ENCODE measurements at regions not wholly inside any gene's neighbourhood (a gene's known extent, or its start where the extent isn't known, plus 50 kb on each side); places are given as distances from the start of the nearest gene placed in this dataset.

GRCh38 chr12:116636608-116637519 is 77.7 kb downstream of the MAP1LC3B2 start:
- H3K27ac ChIP-seq (ENCODE audit: low read depth, low read length): no peak overlapping the region

DNA sequence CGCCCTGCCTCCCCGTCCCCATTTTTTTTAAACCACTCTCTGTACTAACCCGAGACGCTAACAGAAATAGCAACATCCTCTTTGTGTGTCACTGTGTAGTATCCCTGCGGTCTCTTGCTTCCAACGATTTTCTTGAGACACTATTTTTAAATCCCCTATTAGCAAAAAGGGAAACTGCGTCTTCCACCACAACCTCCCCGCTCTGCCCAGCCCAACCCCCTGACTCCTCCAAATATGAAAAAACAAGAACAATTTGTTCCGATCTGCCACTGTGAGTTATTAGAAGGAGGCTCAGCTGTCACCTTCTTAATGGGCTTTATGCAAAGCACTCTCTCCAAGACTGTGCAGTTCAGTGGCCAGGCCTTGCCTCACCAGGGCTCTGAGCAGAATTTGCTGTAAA is 76.3 kb downstream of the MAP1LC3B2 start:
- Histone ChIP-seq H3K36me3 (ENCODE audit: insufficient read depth, low read length) (no peaks in the 10 kb centered on the region), H3K4me3 (ENCODE audit: low read depth in 1 of 2, low read length in 2 of 2) (no peak overlapping the region), H3K9me3 (ENCODE audit: low read length) (no peaks in the 10 kb centered on the region), H3K4me1 (ENCODE audit: insufficient read depth, low read length) (no peaks in the 10 kb centered on the region), H3K27me3 (ENCODE audit: control insufficient read depth in 1 of 2, insufficient read depth in 2 of 2, low read length in 2 of 2) (no peaks in the 10 kb centered on the region), H3K27ac (ENCODE audit: low read depth, low read length) (no peak overlapping the region), H3K9ac (ENCODE audit: low read length) (no peak overlapping the region)

More at GRCh38 chr12:116636608-116637519, 77.7 kb downstream of the MAP1LC3B2 start:
- Histone ChIP-seq H3K9ac (ENCODE audit: low read length) (no peak overlapping the region), H3K4me3 (ENCODE audit: low read depth in 1 of 2, low read length in 2 of 2) (no peak overlapping the region), H3K36me3 (ENCODE audit: insufficient read depth, low read length) (no peaks in the 10 kb centered on the region), H3K4me1 (ENCODE audit: insufficient read depth, low read length) (no peaks in the 10 kb centered on the region), H3K9me3 (ENCODE audit: low read length) (no peaks in the 10 kb centered on the region), H3K27me3 (ENCODE audit: control insufficient read depth in 1 of 2, insufficient read depth in 2 of 2, low read length in 2 of 2) (no peaks in the 10 kb centered on the region)

GRCh38 chr12:116633476-116633875 is 74.3 kb downstream of the MAP1LC3B2 start:
- no peaks in the 10 kb centered on the region for H3K36me3 ChIP-seq (ENCODE audit: insufficient read depth, low read length)
- H3K4me1 ChIP-seq (ENCODE audit: insufficient read depth, low read length): no peaks in the 10 kb centered on the region
- H3K9me3 ChIP-seq (ENCODE audit: low read length): no peaks in the 10 kb centered on the region
- no peak overlapping the region for H3K4me3 ChIP-seq (ENCODE audit: low read depth in 1 of 2, low read length in 2 of 2)
- no peaks in the 10 kb centered on the region for H3K27me3 ChIP-seq (ENCODE audit: control insufficient read depth in 1 of 2, insufficient read depth in 2 of 2, low read length in 2 of 2)
- no peak overlapping the region for H3K27ac ChIP-seq (ENCODE audit: low read depth, low read length)
- H3K9ac ChIP-seq (ENCODE audit: low read length): no peak overlapping the region

DNA sequence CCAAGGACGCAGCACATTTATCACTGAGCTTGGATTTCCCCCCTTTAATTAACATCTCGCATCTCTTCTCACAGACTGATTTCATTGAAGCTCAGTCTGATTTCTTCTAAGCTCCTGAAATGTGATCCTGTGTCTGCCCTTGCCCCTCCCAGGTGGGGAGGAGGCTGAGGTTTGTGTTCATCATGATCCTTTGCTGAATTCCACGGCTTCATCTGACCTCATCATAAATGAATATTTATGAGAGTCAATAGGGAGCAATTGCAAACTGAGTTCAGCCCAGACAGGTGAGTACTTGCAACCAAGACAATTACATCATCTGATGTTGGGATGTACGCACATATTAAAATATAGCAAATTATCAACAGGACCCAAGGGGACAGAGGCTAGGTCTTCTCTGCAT is 72.4 kb downstream of the MAP1LC3B2 start:
- Histone ChIP-seq H3K4me1 (ENCODE audit: insufficient read depth, low read length) (no peaks in the 10 kb centered on the region), H3K27ac (ENCODE audit: low read depth, low read length) (no peak overlapping the region), H3K9me3 (ENCODE audit: low read length) (no peaks in the 10 kb centered on the region)

GRCh38 chr12:116630762-116631161 is 71.6 kb downstream of the MAP1LC3B2 start:
- no peaks in the 10 kb centered on the region for H3K27me3 ChIP-seq (ENCODE audit: control insufficient read depth in 1 of 2, insufficient read depth in 2 of 2, low read length in 2 of 2)
- no peak overlapping the region for H3K9ac ChIP-seq (ENCODE audit: low read length)
- no peak overlapping the region for H3K27ac ChIP-seq (ENCODE audit: low read depth, low read length)
- H3K36me3 ChIP-seq (ENCODE audit: insufficient read depth, low read length): no peaks in the 10 kb centered on the region
- no peak overlapping the region for H3K4me3 ChIP-seq (ENCODE audit: low read depth in 1 of 2, low read length in 2 of 2)
- H3K9me3 ChIP-seq (ENCODE audit: low read length): no peaks in the 10 kb centered on the region
- H3K4me1 ChIP-seq (ENCODE audit: insufficient read depth, low read length): no peaks in the 10 kb centered on the region

More for the DNA sequence above, 72.4 kb downstream of the MAP1LC3B2 start:
- Histone ChIP-seq H3K4me3 (ENCODE audit: low read depth in 1 of 2, low read length in 2 of 2) (no peak overlapping the region), H3K27me3 (ENCODE audit: control insufficient read depth in 1 of 2, insufficient read depth in 2 of 2, low read length in 2 of 2) (no peaks in the 10 kb centered on the region), H3K36me3 (ENCODE audit: insufficient read depth, low read length) (no peaks in the 10 kb centered on the region), H3K9ac (ENCODE audit: low read length) (no peak overlapping the region)

GRCh38 chr12:116629480-116629879 is 70.3 kb downstream of the MAP1LC3B2 start:
- Histone ChIP-seq H3K9me3 (ENCODE audit: low read length) (no peaks in the 10 kb centered on the region), H3K9ac (ENCODE audit: low read length) (no peak overlapping the region), H3K4me1 (ENCODE audit: insufficient read depth, low read length) (no peaks in the 10 kb centered on the region), H3K4me3 (ENCODE audit: low read depth in 1 of 2, low read length in 2 of 2) (no peak overlapping the region), H3K27me3 (ENCODE audit: control insufficient read depth in 1 of 2, insufficient read depth in 2 of 2, low read length in 2 of 2) (no peaks in the 10 kb centered on the region), H3K36me3 (ENCODE audit: insufficient read depth, low read length) (no peaks in the 10 kb centered on the region), H3K27ac (ENCODE audit: low read depth, low read length) (no peak overlapping the region)

DNA sequence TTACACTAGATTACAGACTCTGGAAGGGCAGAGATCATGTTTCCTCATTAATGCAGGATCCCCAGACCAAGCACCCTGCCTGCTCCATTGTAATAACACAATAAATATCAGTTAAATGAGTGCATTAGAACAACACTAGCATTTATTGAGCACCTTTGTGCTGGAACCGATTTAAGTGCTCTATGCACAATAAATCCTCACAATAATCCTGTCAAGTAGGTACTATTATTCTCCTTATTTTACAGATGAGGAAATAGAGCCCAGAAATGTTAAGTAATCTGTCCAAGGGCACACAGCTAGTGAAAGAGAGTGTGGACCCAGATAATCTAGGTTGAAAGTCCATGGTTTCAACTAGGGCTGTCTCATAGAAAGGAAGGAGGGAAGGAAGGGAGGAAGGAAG is 69.8 kb downstream of the MAP1LC3B2 start:
- Histone ChIP-seq H3K4me3 (ENCODE audit: low read depth in 1 of 2, low read length in 2 of 2) (no peak overlapping the region), H3K27me3 (ENCODE audit: control insufficient read depth in 1 of 2, insufficient read depth in 2 of 2, low read length in 2 of 2) (no peaks in the 10 kb centered on the region), H3K36me3 (ENCODE audit: insufficient read depth, low read length) (no peaks in the 10 kb centered on the region), H3K4me1 (ENCODE audit: insufficient read depth, low read length) (no peaks in the 10 kb centered on the region), H3K9ac (ENCODE audit: low read length) (no peak overlapping the region), H3K9me3 (ENCODE audit: low read length) (no peaks in the 10 kb centered on the region), H3K27ac (ENCODE audit: low read depth, low read length) (no peak overlapping the region)

GRCh38 chr12:116628450-116628793 is 69.2 kb downstream of the MAP1LC3B2 start:
- Histone ChIP-seq H3K4me3 (ENCODE audit: low read depth in 1 of 2, low read length in 2 of 2) (no peak overlapping the region), H3K9ac (ENCODE audit: low read length) (no peak overlapping the region), H3K27me3 (ENCODE audit: control insufficient read depth in 1 of 2, insufficient read depth in 2 of 2, low read length in 2 of 2) (no peaks in the 10 kb centered on the region), H3K4me1 (ENCODE audit: insufficient read depth, low read length) (no peaks in the 10 kb centered on the region), H3K36me3 (ENCODE audit: insufficient read depth, low read length) (no peaks in the 10 kb centered on the region), H3K9me3 (ENCODE audit: low read length) (no peaks in the 10 kb centered on the region), H3K27ac (ENCODE audit: low read depth, low read length) (no peak overlapping the region)
